ENCODE measurements at regions not wholly inside any gene's neighbourhood (a gene's known extent, or its start where the extent isn't known, plus 50 kb on each side); places are given as distances from the start of the nearest gene placed in this dataset.

DNA sequence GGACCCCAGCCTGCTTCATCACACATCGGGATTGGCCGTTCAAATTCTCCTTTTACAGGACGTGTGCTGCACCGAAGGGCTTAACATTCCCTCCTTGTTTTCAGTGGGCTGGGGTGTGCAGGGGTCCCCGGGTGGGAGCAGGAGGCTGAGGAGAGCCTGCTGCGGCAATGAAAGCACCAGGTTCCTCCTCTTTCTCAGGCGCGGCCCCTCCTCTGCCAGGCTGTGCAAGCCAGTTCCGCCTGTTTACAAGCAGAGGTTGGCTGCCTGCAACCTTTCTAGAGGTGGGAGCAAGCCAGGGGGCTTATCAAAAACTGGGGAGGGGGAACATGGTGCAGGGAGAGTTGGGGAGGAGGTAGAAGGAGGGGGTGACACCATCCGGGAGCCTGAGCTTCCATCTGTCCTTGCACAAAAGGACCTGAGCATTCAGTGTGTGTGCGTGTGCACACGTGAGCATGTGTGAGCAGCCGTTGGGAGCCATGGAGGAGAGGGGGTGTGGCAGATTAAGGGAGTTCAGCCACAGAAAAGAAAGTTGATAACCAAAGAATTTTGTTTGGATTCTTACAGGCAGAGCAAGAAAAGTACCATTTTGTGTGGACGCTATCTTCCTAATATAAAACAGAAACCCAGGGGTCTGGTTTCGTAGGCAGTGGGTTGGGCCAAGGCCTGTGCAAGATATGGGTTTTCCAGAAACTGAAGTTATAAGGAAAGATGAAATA lies 108.8 kb upstream of the RFLNA start:
- DNase-seq (ENCODE audit: low read depth, low spot score) (no peak), FAIRE-seq (no peak)
- no peaks in the 10 kb centered on the region for H3K36me3 ChIP-seq (ENCODE audit: control insufficient read depth in 2 of 2, extremely low read depth in 1 of 2, insufficient read depth in 2 of 2, low read length in 2 of 2)
- no peaks in the 10 kb centered on the region for H3K9me3 ChIP-seq (ENCODE audit: control insufficient read depth, low read depth, low read length)
- no peaks in the 10 kb centered on the region for H3K79me2 ChIP-seq (ENCODE audit: control insufficient read depth, insufficient read depth, low read length)
- H3K9me1 ChIP-seq (ENCODE audit: control insufficient read depth, extremely low read depth, insufficient read depth, low read length) = no peaks in the 10 kb centered on the region
- H3K4me2 ChIP-seq (ENCODE audit: control insufficient read depth, extremely low read depth, insufficient read depth, low read depth, low read length) = no peak overlapping the region
- H3K27me3 ChIP-seq (ENCODE audit: control insufficient read depth, extremely low read depth, insufficient read depth, low read length) = no peaks in the 10 kb centered on the region
- H3K4me3 ChIP-seq (ENCODE audit: control insufficient read depth in 2 of 3, extremely low read depth in 1 of 3, insufficient read depth in 2 of 3, low read depth in 1 of 3, low read length in 3 of 3) = no peak overlapping the region
- TF ChIP-seq EZH2 (IDR thresholded peaks at IDR 0.05; ENCODE audit: low read length) = no peak
- TF ChIP-seq, protein P1, sequence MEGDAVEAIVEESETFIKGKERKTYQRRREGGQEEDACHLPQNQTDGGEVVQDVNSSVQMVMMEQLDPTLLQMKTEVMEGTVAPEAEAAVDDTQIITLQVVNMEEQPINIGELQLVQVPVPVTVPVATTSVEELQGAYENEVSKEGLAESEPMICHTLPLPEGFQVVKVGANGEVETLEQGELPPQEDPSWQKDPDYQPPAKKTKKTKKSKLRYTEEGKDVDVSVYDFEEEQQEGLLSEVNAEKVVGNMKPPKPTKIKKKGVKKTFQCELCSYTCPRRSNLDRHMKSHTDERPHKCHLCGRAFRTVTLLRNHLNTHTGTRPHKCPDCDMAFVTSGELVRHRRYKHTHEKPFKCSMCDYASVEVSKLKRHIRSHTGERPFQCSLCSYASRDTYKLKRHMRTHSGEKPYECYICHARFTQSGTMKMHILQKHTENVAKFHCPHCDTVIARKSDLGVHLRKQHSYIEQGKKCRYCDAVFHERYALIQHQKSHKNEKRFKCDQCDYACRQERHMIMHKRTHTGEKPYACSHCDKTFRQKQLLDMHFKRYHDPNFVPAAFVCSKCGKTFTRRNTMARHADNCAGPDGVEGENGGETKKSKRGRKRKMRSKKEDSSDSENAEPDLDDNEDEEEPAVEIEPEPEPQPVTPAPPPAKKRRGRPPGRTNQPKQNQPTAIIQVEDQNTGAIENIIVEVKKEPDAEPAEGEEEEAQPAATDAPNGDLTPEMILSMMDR (optimal IDR thresholded peaks at IDR 0.05 in 1 of 3, IDR thresholded peaks at IDR 0.05 in 1 of 3, conservative IDR thresholded peaks at IDR 0.05 in 1 of 3; ENCODE audit: extremely low read depth in 1 of 3, insufficient read depth in 2 of 3, low read length in 3 of 3) = no peak
- H2AFZ ChIP-seq (ENCODE audit: control insufficient read depth, low read length) = no peak overlapping the region
- no peak overlapping the region for H3K9ac ChIP-seq (ENCODE audit: control insufficient read depth, extremely low read depth, insufficient read depth, low read length)
- H3K27ac ChIP-seq (ENCODE audit: control insufficient read depth, insufficient read depth, low read length) = no peak overlapping the region
- no peaks in the 10 kb centered on the region for H4K20me1 ChIP-seq (ENCODE audit: control insufficient read depth, extremely low read depth, insufficient read depth, low read length)
- dilution Hi-C loops (cut with MboI; ENCODE audit: extremely low pct_ligation_motif_present, low sequenced_read_pairs) = no loop called here
- no peaks in the 10 kb centered on the region for H3K4me1 ChIP-seq (ENCODE audit: control insufficient read depth, extremely low read depth, insufficient read depth, low read length)

DNA sequence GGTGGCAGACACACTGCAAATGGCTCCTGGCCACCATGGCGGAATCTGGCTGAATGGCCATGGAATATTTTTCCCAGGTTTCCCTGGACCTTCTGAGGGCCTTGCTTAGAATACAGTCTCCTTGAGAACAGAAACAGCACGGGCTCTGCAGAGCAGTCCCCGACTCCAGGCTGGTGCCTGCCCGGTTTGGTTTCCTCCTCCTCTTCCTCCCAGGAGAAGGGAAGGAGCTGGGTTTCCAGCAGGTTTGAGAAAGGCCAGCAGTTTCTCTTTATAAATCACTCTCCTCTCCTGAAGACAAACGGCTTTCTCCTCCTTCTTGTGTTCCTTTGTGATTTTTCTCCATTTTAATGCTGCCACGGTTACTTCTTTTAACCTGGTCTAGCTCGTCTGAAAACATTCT lies 106.8 kb upstream of the RFLNA start:
- no peaks in the 10 kb centered on the region for H3K4me1 ChIP-seq (ENCODE audit: control insufficient read depth, extremely low read depth, insufficient read depth, low read length)
- no peaks in the 10 kb centered on the region for H4K20me1 ChIP-seq (ENCODE audit: control insufficient read depth, extremely low read depth, insufficient read depth, low read length)
- FAIRE-seq (no peak), DNase-seq (ENCODE audit: low read depth, low spot score) (no peak)
- TF ChIP-seq, protein P1 (optimal IDR thresholded peaks at IDR 0.05 in 1 of 3, IDR thresholded peaks at IDR 0.05 in 1 of 3, conservative IDR thresholded peaks at IDR 0.05 in 1 of 3; ENCODE audit: extremely low read depth in 1 of 3, insufficient read depth in 2 of 3, low read length in 3 of 3) = no peak
- no peak for TF ChIP-seq EZH2 (IDR thresholded peaks at IDR 0.05; ENCODE audit: low read length)
- H3K27ac ChIP-seq (ENCODE audit: control insufficient read depth, insufficient read depth, low read length) = no peak overlapping the region
- H3K79me2 ChIP-seq (ENCODE audit: control insufficient read depth, insufficient read depth, low read length) = no peaks in the 10 kb centered on the region
- H3K36me3 ChIP-seq (ENCODE audit: control insufficient read depth in 2 of 2, extremely low read depth in 1 of 2, insufficient read depth in 2 of 2, low read length in 2 of 2) = no peaks in the 10 kb centered on the region
- dilution Hi-C loops (cut with MboI; ENCODE audit: extremely low pct_ligation_motif_present, low sequenced_read_pairs) = no loop called here
- H2AFZ ChIP-seq (ENCODE audit: control insufficient read depth, low read length) = no peak overlapping the region
- no peak overlapping the region for H3K4me2 ChIP-seq (ENCODE audit: control insufficient read depth, extremely low read depth, insufficient read depth, low read depth, low read length)
- no peak overlapping the region for H3K4me3 ChIP-seq (ENCODE audit: control insufficient read depth in 2 of 3, extremely low read depth in 1 of 3, insufficient read depth in 2 of 3, low read depth in 1 of 3, low read length in 3 of 3)
- no peak overlapping the region for H3K9ac ChIP-seq (ENCODE audit: control insufficient read depth, extremely low read depth, insufficient read depth, low read length)
- H3K27me3 ChIP-seq (ENCODE audit: control insufficient read depth, extremely low read depth, insufficient read depth, low read length) = no peaks in the 10 kb centered on the region
- no peaks in the 10 kb centered on the region for H3K9me1 ChIP-seq (ENCODE audit: control insufficient read depth, extremely low read depth, insufficient read depth, low read length)
- H3K9me3 ChIP-seq (ENCODE audit: control insufficient read depth, low read depth, low read length) = no peaks in the 10 kb centered on the region

All from keratinocyte (primary cell).